Mesothelial cell of epicardium (in vitro differentiated cells): ENCODE measurements at regions not wholly inside any gene's neighbourhood (a gene's known extent, or its start where the extent isn't known, plus 50 kb on each side); places are given as distances from the start of the nearest gene placed in this dataset.
"Not testable (repeated sequence)": the region's sequence is repeated elsewhere in the genome, so short reads cannot be mapped to it uniquely, and the experiment has no call there.

Experiments used
- DNase-seq, 2 experiments: peaks; one replicate each; pipeline ENCODE4 v3.0.0; 2021; ENCODE audit warnings: low spot score in 2 of 2; ENCODE audit not compliant: unreplicated experiment in 2 of 2
- H3K27ac Mint-ChIP-seq: 2 replicates; pipeline ENCODE4 v1.8.0; 2021; ENCODE audit warnings: mixed read lengths
- H3K27me3 Mint-ChIP-seq: 2 replicates; pipeline ENCODE4 v1.8.0; 2021; ENCODE audit warnings: low read depth, mixed read lengths
- H3K36me3 Mint-ChIP-seq: 2 replicates; pipeline ENCODE4 v1.8.0; 2021; ENCODE audit warnings: mixed read lengths
- H3K4me1 Mint-ChIP-seq: 2 replicates; pipeline ENCODE4 v1.8.0; 2021; ENCODE audit warnings: mixed read lengths
- H3K4me3 Mint-ChIP-seq: 2 replicates; pipeline ENCODE4 v1.8.0; 2021; ENCODE audit warnings: mild to moderate bottlenecking, moderate library complexity, mixed read lengths
- H3K9me3 Mint-ChIP-seq: 2 replicates; pipeline ENCODE4 v1.8.0; 2021; ENCODE audit warnings: mixed read lengths
- CTCF ChIP-seq: fragments of 200-600 bp; sonication (generic); IDR thresholded peaks from one replicate; pipeline ENCODE4 v1.5.0; 2021; ENCODE audit warnings: antibody characterized with exemption; ENCODE audit not compliant: unreplicated experiment

- Mint-ChIP-seq H3K9me3 (no peaks in the 10 kb centered on the region), H3K27me3 (no peaks in the 10 kb centered on the region), H3K27ac (peak overlapping the region; percentile 91), H3K4me1 (peaks cover 18% of the 10 kb centered on the region), H3K4me3 (no peak overlapping the region), H3K36me3 (no peaks in the 10 kb centered on the region)
- no peak for TF ChIP-seq CTCF
- DNase-seq = no peak
Measured at GRCh38 chr15:77889009-77889806, 188.3 kb downstream of the TBC1D2B start.

GRCh38 chr15:77887563-77888429 lies 189.7 kb downstream of the TBC1D2B start:
- H3K27ac Mint-ChIP-seq, H3K36me3 Mint-ChIP-seq, H3K9me3 Mint-ChIP-seq, DNase-seq, H3K27me3 Mint-ChIP-seq, H3K4me3 Mint-ChIP-seq: not testable (repeated sequence)
- peaks cover 18% of the 10 kb centered on the region for H3K4me1 Mint-ChIP-seq

- H3K4me3 Mint-ChIP-seq = no peak overlapping the region
- no peaks in the 10 kb centered on the region for H3K9me3 Mint-ChIP-seq
- no peak overlapping the region for H3K27ac Mint-ChIP-seq
- H3K4me1 Mint-ChIP-seq = peaks cover 22% of the 10 kb centered on the region
- no peaks in the 10 kb centered on the region for H3K36me3 Mint-ChIP-seq
- H3K27me3 Mint-ChIP-seq = no peaks in the 10 kb centered on the region
- no peak for DNase-seq
- TF ChIP-seq CTCF = no peak
Measured at GRCh38 chr15:77886805-77887448, 190.6 kb downstream of the TBC1D2B start.

GRCh38 chr15:77885877-77886500 lies 191.5 kb downstream of the TBC1D2B start:
- not testable (repeated sequence) for H3K4me3 Mint-ChIP-seq, H3K36me3 Mint-ChIP-seq, H3K27me3 Mint-ChIP-seq, DNase-seq, H3K9me3 Mint-ChIP-seq, H3K27ac Mint-ChIP-seq
- H3K4me1 Mint-ChIP-seq = peaks cover 22% of the 10 kb centered on the region

- H3K4me3 Mint-ChIP-seq, H3K36me3 Mint-ChIP-seq, H3K4me1 Mint-ChIP-seq, DNase-seq, H3K27ac Mint-ChIP-seq, H3K27me3 Mint-ChIP-seq, H3K9me3 Mint-ChIP-seq: not testable (repeated sequence)
Measured at GRCh38 chr15:77883012-77883411, 194.5 kb downstream of the TBC1D2B start.

- Mint-ChIP-seq H3K36me3 (no peaks in the 10 kb centered on the region), H3K4me1 (peaks cover 5% of the 10 kb centered on the region), H3K4me3 (no peak overlapping the region), H3K27ac (peak overlapping the region; percentile 61), H3K27me3 (no peaks in the 10 kb centered on the region), H3K9me3 (no peaks in the 10 kb centered on the region)
- no peak for TF ChIP-seq CTCF
- DNase-seq = no peak
Measured at GRCh38 chr15:77881950-77882349, 195.6 kb downstream of the TBC1D2B start.

GRCh38 chr15:77881535-77881934 lies 196.0 kb downstream of the TBC1D2B start:
- H3K4me1 Mint-ChIP-seq, H3K4me3 Mint-ChIP-seq, DNase-seq, H3K36me3 Mint-ChIP-seq, H3K27me3 Mint-ChIP-seq, H3K27ac Mint-ChIP-seq, H3K9me3 Mint-ChIP-seq: not testable (repeated sequence)

- H3K9me3 Mint-ChIP-seq, H3K27me3 Mint-ChIP-seq, H3K4me3 Mint-ChIP-seq, H3K4me1 Mint-ChIP-seq, DNase-seq, H3K36me3 Mint-ChIP-seq, H3K27ac Mint-ChIP-seq: not testable (repeated sequence)
Measured at GRCh38 chr15:77879466-77879865, 198.0 kb downstream of the TBC1D2B start.
